KBM-7 (cell line): ENCODE measurements at regions not wholly inside any gene's neighbourhood (a gene's known extent, or its start where the extent isn't known, plus 50 kb on each side); places are given as distances from the start of the nearest gene placed in this dataset.

Experiments used
- DNase-seq: peaks from one replicate; pipeline ENCODE4 v3.0.0-alpha.2; 2015
- in situ Hi-C: fragments of 300-500 bp; cut with MboI; formaldehyde crosslinking; loops from 2 replicates; pipeline ENCODE4 v1.14.3; 2020; ENCODE audit warnings: low sequenced_read_pairs, low pct_unique_long_range_greater_than_20kb, mixed read lengths

DNA sequence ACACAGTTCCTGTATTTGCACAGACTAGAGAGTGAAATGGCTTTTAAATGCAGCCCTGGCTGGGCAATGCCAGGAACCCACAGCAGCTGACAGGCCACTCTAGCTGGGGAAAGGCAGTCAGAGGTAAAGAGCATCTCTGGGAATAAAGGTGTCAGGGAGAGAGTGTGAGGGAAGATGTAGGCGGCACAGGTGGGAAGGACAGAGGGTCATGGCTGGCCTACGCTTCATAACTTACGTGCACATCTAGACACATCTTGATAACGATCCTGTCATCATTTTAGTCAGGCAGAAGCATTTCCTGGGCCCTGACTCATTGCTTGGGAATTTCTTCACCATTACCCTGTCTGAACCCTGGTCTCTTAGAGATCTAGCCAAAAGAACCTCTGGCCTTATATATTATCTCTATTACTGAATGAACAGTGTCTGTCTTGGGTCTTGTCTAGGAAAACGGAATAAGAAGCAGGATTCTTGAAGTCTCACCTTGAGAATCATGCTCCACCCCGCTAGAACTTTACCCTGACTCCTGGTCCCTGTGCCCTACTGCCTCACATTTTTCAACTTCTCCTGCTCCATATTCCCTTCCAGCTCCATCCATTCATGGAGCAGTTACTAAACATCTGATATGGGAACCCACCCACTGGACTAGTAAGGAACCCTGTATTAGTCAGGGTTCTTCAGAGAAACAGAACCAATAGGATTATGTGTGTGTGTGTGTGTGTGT, 106.4 kb upstream of the ELL2 start:
- no peak for DNase-seq
- in situ Hi-C loops = no loop called here

DNA sequence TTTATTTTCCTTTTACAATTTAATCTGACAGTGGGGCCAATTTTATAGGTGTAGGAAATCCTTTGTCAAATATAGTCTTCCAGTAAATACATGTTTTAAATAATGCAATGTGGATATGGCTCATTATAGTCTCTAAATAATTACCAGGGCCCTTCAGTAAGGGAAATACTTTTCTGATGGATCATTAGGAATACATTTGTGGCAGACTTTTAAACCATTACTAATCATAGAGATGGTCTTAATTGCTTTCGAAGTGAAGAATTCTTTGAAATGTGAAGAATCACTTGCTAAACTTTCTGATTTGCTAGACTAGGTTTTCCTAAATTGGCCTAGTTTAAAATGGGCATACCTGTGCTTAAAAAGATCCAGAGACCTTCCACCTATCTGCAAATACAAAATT, 105.6 kb upstream of the ELL2 start:
- in situ Hi-C loops = no loop called here
- DNase-seq = no peak

DNA sequence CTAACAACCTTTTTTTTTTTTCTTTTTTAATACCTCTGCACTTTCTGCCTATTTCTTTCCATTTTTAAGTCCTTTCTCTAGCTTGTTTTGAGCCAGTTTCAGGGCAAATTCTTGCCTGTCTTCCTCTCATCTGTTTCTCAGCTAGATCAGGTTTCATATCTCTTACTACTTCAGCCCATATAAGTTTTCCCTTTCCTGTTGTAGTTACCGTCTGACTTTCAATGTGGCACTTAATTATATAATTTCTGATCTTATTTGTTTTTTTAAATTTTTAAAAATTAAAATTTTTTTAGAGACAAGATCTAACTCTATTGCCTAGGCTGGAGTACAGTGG, 104.7 kb upstream of the ELL2 start:
- no peak for DNase-seq
- in situ Hi-C loops = no loop called here

DNA sequence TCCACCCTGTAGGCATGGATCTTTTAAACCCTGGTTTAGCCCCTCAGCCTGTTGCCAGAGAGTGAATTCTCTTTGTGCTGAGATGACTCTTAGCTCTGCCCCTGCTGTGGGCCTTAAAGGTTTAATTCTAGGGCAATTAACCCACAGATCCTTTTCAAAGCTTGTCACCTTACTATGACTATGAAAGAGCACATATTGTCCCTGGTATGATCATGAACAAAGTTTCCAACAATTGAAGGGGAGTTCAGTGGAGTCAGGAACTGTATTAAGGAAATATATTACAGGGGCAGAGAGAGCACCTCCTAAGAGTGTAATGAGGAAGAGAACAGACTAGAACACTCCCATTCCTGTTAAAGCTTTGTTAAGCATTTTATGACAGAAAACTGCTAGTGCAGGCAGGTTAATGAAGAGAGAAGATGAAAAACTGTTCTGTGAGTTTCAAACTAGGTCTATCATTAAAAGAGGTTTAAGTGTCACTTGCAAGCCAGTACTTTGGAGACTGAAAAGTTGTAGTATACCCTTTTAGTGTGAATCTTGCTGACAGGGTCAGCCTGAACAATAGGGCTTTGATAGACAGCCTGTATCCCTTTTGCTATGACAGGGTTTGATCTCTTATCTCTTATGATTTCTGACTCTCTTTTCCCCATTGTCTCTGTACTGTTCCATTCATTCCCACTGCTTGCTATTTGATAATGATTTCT, 104.2 kb upstream of the ELL2 start:
- no peak for DNase-seq
- in situ Hi-C loops = no loop called here

DNA sequence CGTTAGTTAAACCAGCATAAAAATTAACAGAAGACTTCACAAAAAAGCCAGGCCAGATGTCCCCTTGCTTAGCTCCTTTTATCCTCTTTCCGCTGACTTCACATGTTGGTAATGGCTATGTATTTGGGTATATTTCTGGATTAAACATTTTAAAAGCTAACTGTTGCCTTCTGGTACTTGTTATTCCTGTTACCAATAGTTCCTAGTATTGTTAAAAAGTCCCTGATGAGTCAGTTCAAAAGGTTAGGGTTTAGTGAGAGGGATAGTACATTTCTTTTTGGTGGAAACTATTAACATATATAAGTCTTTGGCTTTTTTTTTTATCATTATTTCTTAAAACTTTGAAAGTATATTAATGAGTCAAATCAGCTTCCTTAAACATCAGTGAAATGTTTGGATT, 103.2 kb upstream of the ELL2 start:
- DNase-seq = no peak

DNA sequence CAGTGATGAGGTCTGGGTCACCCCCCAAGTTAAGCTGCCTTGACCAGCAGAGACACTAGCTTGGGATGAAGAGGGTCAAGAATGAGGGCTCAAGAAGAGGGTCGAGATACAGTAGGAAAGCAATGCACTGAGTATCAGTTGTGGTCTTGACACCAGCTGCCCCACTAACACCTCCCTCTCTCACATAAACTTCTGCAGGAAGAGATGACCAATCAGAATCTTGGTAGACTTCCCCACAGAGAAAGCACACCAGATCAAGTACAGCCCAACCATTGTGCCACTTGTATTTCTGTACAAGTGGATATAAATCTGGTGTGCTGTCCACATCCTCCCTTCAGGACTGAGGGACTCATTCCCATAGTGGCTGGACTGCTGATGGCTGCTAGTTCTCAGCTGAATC, 101.2 kb upstream of the ELL2 start:
- DNase-seq = no peak
- in situ Hi-C loops = no loop called here

More for the DNA sequence above, 103.2 kb upstream of the ELL2 start:
- in situ Hi-C loops = no loop called here

DNA sequence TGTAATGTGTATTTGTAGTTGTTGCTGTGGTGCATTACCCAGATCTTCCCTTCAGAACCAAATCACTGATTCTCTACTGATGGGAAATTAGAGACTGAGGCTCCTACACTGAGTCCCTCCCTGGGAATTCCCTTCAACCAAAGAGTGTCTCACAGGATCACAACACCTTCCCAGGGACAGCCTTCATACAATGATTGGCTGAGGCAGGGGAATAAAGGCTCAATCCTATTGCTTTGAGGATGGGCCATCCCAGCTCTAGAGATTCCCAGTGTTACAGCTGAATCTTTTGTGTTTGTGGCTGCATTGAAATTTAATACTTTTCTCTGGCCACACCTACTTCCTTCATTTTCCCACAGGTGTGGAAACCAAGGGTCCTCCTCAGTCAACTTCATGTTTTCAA, 96.4 kb upstream of the ELL2 start:
- DNase-seq = no peak
- in situ Hi-C loops = no loop called here

DNA sequence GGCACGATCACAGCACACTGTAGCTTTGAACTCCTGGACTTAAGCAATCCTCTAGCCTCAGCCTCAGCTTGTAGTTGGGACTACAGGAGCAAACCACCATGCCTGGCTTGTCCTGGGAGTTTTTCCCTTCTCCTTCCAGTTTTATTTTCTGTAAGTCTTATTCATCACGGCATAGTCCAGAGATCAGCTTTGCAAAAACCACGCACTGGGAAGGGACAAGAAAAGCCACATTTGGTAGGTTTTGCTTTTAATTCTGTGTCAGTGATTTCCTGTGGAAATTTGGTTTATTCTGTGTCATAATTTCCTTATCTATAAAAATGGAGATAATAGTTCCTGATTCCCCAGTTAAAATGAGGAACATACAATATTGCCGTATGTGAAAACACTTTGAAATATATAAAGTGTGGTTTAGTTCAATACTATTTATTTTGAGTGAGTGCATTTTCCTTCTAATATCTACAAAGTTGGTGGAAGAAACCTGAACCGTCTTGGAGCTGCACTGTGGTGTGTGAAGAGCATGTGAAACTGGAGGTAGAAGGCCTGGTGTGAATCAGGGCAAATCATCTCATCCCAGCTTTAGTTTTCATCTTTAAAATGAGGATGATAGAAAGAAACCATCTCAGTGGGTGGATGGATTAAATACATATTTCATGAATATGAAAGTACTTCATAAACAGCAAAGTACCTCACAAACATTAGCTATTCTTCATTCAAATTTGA, 92.8 kb upstream of the ELL2 start:
- no peak for DNase-seq
- in situ Hi-C loops = no loop called here

DNA sequence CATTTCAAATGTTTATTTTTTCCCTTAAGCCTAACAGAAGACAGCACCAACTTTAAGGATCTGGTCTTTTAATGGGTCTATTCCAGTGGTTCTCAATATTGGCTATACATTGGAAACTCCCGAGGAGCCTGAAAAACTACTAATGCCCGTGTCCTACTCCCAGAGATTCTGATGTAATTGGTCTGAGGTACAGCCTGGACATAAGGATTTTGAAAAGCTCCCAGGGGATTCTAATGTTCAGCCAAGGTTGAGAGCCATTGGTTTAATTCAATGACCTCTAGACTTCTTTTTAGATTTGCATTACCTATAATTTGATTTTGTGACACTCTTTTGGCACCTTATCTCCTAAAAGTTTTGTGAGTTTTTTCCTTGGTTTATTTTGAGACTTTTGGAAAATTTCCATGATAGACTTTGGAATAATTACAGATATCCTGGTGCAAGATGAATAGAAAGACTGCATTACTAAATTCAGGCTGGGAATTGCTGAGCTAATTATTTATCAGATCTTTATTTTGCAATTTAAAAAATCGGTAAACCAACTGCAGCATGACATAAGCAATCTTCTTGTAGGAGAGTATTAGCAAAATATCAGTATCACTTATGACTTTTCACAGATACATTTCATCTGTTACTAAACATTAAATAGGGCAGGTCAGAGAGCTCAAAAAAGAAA, 91.5 kb upstream of the ELL2 start:
- in situ Hi-C loops = no loop called here
- no peak for DNase-seq

DNA sequence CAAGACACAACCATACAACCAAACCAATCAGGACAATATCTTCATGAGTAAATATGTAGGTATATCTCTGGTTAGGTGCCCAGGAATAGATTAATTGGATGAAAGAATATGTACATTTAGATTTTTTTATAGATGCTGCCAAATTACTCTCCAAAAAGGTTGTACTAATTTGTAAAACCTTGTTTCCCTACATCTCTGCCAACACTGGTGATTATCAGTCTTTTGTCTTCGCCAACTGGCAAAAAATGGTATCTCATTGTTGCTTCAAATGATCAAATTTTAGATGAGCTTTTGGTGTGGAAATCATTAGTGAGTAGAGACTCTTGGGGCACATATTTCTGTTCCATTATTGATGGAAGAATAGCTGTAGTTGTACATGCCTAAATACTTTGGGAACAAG, 90.7 kb upstream of the ELL2 start:
- in situ Hi-C loops = no loop called here
- no peak for DNase-seq

DNA sequence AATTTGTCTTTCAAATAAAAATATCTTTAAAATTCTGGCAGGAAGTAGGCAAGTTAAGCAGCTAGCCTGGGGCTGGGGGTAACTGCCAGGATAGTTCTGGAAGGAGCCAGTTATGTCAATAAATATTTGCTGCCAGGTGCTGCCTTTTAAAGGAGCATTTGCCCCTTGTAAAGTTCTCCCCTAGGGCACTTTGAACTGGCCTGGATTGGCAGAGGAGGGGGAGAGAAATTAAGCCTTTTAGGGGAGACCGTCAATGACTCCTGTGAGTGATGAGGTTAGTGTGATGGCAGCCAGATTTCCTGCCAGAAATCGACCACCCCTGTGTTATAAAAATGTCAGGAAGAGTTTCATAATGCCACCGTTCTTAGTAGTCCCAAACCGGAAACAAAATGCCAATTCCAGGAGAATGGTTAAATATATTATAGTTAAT, 89.8 kb upstream of the ELL2 start:
- no peak for DNase-seq
- in situ Hi-C loops = no loop called here

DNA sequence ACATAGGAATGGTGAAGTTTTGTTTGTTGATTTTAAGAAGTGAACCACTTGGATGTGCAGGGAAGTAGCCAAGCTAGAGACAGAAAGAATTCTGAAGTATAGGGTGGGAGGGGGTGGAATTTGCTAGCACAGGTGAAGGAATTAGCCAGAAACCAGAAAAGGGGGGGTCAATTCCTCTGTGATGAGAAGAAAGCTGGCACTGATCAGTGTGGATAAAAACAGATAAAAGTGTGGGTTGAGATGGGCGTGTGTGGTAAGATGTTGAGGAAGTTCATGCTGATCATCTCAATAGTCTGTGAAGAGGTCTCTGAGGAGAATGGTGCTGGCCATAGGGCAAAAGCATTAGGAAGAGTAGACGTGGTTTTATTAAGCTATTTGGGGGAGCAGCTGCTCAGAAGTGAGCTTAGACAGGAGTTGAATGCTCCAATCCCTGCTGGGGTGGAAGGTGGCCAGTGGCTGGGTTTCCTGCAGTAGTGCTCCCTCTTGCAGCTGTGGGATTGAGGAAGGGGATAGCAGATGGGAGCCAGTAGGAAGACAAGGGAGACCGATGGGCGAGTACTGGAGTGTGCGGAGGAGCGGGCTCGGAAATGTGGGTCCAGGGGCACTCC, 88.7 kb upstream of the ELL2 start:
- DNase-seq = no peak
- in situ Hi-C loops = no loop called here

DNA sequence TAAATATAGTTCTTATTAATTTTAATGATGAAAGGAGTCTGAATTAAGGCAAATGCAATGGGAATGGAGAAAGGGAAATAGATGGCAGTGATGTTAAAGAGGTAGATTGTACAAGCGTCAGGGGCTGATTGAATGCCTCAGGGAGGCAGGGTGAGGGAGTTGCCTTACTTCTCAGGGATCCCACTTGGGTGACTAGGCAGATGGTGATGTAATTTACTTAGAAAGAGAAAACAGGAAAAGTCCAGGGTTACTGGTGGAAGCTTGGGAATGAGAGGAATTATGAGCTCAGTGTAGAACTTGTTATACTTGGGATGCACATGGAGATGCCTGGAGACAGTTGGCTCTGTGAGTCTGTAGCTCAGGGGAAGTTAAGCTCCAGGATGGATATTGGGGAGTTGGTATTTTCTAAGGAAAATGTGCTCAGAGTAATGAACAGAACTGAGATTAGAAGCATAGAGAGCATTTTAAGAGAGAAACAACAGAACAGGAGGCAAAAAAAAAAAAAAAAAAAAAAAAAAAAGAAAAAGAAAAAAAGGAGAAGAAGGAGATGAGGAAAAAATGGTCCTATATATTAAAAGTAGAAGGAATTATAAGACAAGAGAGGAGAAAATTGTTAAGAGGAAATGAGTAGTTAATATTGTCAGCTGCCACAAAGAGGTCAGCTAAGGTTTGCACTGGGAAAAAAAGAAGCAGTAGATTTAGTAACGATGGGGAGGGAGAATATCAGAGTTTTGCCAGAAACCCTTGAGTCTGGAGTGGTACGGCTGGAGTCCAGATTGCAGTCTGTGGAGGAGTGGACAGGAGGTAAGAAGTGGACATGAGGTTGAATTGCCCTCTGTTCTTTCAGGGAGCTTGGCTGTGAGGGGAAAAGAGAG, 88.0 kb upstream of the ELL2 start:
- no peak for DNase-seq
- in situ Hi-C loops = no loop called here

DNA sequence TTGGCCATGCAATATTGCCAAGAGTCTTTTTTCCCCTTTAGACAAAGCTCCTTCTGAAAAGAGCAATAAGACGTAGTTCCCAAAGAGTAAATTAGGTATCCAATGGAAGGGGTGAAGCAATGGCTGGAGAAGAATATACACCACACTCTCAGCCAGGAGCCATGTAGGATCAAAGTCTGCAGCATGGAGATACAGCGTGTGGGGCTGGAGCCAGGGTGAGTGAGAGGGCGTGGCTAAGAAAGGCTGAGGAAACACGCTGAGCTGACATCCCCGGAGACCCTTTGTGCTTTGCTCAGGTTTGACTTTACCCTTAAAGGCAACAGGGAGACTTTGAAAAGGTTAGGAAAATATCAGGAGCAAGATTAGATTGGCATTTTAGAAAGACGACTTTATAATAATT, 87.1 kb upstream of the ELL2 start:
- DNase-seq = no peak
- in situ Hi-C loops = no loop called here

DNA sequence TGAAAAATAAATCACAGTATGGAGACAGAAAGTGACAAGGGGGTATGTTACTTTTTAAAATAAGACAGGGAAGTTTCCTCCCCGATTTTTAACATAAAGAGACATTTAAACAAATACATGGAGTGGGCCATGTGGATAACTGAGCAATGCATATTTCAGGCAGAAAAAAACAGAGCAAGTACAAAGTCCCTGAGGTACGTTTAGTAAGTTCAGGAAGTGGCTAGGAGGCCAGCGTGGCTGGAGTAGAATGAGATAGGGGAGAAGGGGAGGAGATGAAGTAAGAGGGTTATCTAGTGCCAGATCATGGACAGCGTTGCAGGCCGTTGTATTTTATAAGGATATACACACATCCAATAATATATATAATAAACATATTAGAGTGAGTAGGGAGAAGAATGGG, 84.2 kb upstream of the ELL2 start:
- in situ Hi-C loops = no loop called here

DNA sequence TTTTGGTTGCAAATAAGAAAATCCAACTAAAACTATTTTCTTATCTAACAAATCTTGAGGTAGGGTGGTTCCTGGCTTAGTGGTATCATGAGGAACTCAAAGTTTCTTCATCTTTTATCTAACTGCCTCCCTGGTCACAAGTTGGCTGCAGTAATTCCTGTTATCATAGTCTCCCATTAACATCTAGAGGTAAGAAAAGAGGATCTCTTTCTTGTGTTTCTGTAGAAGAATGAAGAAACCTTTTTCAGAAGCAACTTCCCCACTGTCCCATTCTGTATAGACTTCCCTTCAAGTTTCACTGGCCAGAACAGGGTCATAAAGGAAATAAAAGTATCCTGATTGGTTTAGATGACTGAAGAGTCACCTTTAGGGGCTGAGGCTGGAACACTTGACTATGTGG, 81.8 kb upstream of the ELL2 start:
- no peak for DNase-seq
- in situ Hi-C loops = no loop called here

More for the DNA sequence above, 84.2 kb upstream of the ELL2 start:
- no peak for DNase-seq

DNA sequence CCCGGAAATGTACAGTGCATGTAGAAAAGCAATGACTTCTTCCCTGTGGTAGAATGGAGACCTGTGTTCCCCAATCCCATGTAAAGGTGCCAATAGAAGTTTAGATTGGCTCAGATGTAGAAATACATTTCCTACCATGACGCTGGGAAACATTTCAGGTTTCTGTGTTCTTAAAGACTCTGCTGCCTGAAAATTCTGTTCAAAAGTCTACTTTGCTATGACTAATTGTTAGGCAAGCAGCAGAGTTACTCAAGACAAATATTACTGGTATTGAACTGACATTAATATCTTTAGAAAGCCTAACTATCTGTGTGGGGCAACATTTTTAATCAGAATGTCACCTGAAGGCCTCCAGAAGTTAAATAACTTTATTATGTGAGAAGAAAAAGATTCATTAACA, 75.5 kb upstream of the ELL2 start:
- no peak for DNase-seq
- in situ Hi-C loops = no loop called here

DNA sequence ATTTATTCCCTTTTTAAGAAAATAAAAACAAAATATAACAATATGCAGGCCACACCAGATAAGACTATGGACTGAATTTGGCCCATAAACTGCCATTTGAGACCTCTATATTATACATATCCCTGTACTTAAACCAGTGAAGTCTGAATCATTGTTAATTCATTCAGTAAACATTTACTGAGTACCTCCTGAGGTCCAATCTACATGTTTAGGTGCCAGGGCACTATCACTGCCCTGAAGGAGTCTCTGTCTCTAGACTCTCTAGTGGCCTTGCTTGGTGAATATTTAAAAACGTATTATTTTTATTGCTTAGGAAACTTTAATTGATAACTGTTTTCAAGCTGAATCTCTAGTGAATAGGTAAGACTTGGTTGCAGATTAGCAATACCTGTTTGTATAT, 74.7 kb upstream of the ELL2 start:
- in situ Hi-C loops = no loop called here
- no peak for DNase-seq

DNA sequence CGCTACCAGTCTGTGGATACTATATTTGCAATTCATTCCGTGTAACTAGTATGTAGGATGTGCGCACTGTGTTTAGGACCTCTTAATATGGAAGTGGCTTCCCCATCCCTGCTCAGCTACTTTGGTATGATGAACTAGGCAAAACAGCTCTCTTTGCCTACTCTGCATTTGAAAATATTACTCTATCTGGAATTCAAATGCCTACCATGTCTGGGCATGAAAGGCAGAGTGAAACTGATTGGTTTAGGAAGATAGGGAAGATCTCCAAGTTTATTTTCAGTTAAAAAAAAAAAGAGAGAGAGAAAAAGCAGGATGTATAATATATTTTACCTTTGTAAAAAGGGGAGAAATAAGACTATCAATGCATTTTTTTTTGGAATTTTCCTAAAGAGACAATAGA, 74.1 kb upstream of the ELL2 start:
- DNase-seq = no peak
- in situ Hi-C loops = no loop called here
